ENCODE measurements at regions not wholly inside any gene's neighbourhood (a gene's known extent, or its start where the extent isn't known, plus 50 kb on each side); places are given as distances from the start of the nearest gene placed in this dataset.
"Not testable (repeated sequence)": the region's sequence is repeated elsewhere in the genome, so short reads cannot be mapped to it uniquely, and the experiment has no call there.

DNA sequence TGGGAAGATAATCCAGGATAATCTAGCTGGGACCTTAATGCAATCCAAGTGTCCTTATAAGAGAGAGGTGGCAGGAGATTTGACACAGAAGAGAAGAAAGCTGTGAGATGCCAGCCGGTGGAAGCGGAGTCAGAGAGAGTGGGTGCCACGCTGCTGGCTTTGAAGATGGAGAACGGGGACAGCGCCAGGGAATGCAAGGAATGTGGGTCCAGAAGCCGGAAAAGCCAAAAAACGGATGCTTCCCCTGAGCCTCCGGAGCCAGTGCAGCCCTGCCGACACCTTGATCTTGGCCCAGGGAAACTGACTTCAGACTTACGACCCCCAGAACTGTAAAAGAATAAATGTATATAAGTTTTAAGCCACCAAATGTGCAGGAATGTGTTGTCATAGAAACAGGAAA lies 152.6 kb downstream of the ZNF281 start:
- DNase-seq (ENCODE audit: low read depth in 2 of 3, low spot score in 2 of 3) = no peak

DNA sequence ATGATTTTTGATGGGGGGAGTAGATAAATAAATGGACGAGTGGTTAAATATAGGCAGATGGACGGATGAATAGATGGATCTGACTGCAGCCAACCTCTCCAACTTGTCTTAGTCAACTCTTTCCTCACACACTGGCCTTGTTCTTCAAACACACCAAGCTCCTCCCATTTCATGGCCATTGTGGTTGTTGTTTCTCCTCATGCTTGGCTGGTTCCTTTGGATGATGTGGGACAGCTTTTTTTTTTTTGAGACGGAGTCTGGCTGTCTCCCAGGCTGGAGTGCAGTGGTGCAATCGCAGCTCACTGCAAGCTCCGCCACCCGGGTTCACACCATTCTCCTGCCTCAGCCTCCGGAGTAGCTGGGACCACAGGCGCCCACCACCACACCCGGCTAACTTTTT lies 155.2 kb downstream of the ZNF281 start:
- DNase-seq (ENCODE audit: low read depth in 2 of 3, low spot score in 2 of 3) = not testable (repeated sequence)

DNA sequence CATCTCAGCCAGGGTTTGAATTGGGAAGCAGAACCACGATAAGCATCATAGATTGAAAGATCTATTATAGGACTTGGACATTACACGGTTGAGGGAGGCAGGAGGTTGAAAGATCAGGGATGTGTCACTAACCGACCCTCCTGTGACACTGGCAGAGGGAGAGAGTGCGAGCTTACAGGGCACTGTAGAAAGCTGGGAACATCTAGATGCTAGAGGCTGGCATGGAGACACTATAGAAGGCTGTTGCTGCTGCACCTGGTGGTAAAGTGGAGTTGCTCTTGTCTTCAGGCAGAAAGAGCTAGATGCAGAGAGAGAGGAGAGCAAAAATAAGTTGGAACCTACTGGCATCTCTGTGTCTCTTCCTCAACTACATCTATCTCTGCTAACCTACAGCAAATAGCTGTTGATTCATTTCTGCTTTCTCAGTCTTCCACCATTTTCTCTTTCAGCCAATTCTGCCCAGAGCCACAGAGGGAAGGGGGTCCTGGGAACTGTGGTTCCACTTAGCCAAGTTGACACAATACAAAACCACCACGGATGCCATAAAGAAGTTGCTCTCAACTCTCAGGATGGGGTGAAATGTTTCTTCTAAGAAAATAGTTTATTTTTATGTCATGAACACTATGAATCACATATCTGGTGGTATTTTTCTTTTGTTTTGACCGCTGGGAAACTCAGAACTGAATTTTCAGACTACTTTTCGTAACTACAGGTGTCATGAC lies 155.9 kb downstream of the ZNF281 start:
- DNase-seq (ENCODE audit: low read depth in 2 of 3, low spot score in 2 of 3) = no peak

DNA sequence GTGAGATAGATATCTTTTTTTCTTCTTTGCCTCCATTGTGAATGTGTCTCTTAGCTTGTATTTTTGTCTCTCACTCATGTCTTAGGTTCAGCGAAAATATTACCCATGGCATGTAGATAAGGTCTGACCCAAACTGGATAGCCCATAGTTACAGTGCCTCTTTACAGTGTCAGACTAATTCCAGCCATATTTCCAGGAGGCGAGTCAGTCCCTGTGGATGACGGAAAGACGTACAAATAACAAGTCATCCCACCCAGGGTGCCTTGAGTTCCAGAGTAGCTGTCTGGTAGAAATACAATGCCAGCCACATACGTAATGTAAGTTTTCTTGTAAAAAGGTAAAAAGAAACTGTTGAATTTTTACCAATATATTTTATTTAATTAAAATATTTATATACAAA lies 157.3 kb downstream of the ZNF281 start:
- DNase-seq (ENCODE audit: low read depth in 2 of 3, low spot score in 2 of 3) = no peak

DNA sequence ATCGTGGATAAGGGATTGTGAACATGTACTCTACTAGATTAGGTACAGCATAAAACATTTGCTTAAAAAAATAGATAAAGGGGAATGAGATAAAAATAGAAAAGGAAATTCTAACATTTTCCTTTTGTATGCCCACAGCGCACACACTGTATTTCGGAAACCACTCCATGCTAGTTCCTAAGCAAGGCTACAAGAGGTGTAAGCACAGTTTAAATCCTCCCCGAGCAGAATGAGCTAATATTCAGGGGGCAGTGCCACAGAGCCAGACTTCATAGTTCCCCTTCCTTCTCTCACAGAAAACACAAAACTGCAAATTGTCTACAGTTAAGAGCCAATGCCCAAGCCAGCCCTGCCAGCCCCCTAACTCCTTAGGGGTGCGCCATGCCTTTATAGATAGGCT lies 159.4 kb downstream of the ZNF281 start:
- DNase-seq (ENCODE audit: low read depth in 2 of 3, low spot score in 2 of 3) = peak in 1 of 3 donors; percentile 21

DNA sequence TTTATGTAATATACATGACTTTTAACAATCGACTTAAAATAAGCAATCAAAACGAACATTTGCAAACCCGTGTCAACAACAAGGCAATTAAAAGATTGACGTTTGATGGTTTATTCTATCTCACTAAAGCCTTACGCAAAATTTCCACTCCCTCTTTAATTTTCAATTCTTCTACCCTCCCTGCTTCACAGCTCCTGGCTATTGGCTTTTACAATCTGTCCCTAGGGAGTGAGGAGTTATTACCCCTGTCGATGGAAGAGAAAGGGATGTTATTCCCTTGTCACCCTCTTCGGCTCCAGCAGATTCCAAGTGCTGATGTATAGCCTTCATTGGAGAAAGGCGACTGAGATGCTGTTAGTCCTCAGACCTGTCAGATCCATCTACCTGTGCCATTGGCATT lies 161.3 kb downstream of the ZNF281 start:
- DNase-seq (ENCODE audit: low read depth in 2 of 3, low spot score in 2 of 3) = no peak

DNA sequence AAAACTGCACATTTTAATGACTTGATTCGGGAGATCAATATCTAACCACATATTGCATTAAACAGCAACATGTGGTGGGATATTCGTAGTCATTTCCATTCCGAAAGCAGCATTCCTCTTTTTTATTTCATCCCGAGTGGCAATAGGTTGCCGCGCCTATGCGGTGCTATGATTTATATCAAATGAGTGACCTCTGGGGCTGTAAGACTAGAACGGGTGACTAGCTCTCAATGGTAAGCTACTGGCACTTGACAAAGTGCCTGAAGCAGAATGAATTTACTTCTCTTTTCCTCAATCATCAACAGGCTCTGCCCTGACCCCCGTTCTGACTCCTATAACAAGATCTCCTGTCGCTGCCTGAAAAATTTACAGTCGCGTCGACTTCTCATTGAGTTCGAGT lies 162.3 kb downstream of the ZNF281 start:
- DNase-seq (ENCODE audit: low read depth in 2 of 3, low spot score in 2 of 3) = peak in 1 of 3 donors; percentile 19

DNA sequence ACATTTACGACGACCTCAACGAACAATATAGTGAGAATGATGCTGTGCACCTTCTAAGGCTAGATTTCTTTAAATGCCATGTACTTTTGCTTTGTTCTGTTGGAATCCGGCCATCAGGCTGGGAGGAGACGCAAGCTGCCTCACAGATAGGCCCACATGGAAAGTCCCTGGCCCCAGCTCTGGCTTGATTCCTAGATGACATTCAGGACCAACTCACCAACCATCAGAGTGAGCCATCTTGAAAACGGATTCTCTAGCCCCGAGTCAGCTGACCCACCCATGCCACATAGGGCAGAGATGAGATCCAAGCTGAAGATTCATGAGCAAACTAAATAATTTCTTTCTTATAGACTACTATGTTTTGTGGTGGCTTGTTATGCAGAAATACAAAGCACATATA lies 164.4 kb downstream of the ZNF281 start:
- no peak for DNase-seq (ENCODE audit: low read depth in 2 of 3, low spot score in 2 of 3)

DNA sequence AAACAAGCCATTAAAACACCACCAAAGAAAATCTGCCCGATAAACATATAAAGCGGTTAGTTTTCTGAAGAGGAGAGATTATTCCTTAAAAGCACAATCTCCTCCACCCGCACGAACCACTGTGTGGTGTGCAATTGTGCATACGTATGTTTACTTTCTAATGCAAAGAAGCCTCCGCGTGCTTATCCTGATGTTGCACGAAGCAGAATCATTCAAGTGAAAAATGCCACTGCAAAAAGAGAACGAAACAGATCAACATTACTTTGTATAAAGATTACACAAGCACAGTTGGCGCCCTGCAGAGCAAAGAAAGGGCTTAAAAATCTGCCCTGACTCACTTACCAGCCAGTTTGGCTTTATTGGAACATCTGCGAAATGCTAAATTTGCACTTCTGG lies 166.8 kb downstream of the ZNF281 start:
- no peak for DNase-seq (ENCODE audit: low read depth in 2 of 3, low spot score in 2 of 3)

DNA sequence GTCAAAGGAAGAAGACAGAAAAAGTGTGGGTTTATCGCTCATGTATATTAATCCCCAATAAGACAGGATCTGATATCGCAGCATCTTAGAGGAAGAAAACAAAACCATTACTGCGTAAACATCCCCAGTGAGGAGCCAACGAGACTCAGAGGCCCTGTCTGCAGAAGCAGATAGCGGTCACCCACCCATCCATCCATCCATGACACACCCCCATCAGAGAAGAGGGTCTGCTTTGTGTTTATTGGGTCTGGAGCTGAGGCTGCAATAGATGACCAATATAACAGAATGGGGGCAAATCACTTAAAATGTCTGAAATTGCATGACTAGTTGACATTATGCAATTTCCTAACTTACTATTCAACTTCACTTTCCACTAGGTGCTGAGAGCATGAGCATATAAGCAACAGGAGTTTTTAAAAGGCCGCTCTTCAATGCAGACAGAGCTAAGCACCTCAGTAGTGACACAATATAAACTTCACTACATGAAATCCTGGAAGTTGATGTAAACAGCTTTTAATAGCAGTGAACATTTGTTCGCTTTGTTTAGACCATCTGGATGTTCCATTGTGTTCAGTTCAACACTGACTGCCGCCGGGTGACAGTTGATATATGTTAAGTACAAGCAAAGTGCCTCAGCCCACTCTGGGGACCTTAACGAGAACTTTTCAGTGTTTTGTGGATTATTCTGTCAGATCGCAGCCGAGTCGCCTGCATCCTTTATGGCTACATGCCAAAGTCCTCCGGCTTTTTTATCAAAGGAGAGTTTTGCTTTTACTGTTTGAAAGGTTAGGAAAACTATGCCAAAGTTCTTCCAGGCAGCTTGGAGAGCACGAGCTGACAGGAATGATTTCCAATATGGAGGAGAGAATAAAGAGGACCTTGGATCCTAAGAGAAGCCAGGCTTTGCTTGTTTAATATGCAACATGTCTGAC lies 167.5 kb downstream of the ZNF281 start:
- peak in 1 of 3 donors; percentile 42 for DNase-seq (ENCODE audit: low read depth in 2 of 3, low spot score in 2 of 3)

DNA sequence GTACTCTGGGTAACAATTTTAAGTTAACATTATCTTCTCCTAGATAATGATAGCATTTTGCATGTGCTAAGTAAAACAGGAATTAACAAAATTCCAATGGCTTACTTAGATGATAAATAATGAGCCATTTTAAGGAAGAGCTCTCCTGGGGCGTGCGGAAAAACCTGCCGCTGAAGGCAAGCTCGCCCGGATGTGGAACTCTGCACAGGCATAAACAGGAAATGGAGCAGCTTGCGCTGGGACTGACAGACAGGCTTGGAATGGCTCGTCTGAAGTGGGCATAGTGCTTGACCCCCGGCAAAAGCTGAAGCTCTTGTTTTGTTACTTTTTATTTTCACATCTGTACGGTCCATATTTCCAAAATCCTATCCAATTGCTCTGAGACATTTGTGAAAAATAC lies 169.2 kb downstream of the ZNF281 start:
- DNase-seq (ENCODE audit: low read depth in 2 of 3, low spot score in 2 of 3) = no peak

DNA sequence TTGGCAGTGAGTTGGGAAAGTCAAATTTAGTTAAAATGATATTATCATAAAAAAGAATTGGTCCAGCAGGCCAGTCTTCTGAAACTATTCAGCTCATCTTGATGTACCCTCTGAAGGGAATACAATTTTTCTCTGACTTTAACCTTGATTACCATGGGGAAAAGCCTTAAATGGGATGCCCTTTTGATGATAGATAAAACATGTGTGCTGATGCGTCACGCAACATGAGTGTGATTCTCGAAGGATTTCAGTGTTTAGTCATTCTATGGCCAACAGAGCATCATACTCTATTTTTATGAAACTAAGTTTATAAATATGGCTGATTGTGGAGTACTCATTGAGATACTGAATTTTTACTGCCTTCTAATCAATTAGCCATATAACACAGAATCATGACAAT lies 171.5 kb downstream of the ZNF281 start:
- no peak for DNase-seq (ENCODE audit: low read depth in 2 of 3, low spot score in 2 of 3)

DNA sequence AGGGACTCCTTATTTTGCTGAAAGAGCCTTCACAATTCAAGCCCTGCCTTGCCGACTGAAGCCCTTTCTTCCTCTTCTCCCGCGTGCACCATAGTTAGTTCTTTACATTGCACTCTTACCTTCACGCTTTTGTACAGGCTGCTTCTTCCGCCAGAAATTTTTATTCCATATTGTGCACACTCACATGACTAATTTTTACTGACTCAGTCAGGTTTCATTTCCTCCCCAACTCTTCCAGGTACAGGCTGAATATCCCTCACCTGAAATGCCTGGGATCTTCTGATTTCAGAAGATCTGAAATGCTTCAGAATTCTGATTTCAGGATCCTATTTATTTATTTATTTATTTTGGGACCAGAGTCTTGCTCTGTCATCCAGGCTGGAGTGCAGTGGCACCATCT lies 172.8 kb downstream of the ZNF281 start:
- DNase-seq (ENCODE audit: low read depth in 2 of 3, low spot score in 2 of 3) = no peak

DNA sequence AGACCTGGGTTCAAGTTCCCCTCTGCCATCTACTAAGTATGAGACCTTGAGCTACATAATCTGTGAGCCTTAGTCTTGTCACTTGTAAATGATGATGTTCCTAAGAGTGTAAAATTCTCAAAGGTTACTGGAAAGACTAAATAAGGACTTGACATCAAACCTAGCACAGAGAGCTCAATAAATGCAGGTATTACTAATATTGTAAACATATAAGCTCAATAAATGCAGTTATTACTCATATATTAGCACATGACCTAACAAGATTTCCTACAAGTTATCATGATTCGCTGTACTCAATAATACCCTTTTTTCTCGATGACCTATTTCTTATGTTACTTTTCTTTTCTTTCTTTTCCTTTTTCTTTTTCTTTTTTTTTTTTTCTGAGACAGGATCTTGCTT lies 174.9 kb downstream of the ZNF281 start:
- no peak for DNase-seq (ENCODE audit: low read depth in 2 of 3, low spot score in 2 of 3)

DNA sequence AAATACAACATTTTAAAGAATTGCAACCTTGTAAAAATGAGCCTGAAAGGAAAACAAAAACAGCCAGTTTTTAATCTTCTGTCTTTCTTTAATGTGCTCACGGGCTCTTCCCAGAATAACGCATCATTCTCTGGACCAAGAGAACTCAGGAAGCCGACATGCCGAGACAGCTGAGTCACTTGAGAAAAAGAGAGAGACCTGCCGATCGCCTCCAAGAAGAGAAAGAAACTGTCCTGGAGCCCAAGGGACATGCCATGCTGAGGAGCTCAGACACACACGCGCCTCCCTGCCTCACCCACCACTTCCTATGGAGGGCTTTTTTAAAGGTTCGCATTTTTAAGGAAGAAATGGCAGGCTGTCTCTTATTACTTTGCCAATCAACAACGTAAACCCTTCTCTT lies 176.4 kb downstream of the ZNF281 start:
- no peak for DNase-seq (ENCODE audit: low read depth in 2 of 3, low spot score in 2 of 3)

DNA sequence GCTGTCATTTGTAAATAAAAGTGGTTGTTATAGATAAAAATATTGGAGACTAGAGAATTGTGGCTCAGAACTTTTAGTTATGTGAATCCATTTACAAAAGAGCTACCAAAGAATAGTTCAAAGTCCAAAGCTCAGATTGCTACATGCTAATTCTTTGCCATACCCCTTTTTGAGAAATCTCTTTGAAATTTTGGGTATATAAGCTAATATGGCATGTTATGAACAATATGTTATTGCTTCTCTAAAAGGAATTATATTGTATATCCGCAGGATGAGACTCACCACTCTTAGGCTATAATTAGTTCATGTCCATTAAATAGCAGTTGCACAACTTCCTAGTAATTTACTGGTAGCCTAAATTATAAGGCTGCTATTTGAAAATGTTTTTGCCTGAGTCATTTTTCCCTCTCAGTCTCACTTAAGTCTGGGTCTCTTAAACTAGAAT lies 178.0 kb downstream of the ZNF281 start:
- peak in 1 of 3 donors; percentile 39 for DNase-seq (ENCODE audit: low read depth in 2 of 3, low spot score in 2 of 3)

DNA sequence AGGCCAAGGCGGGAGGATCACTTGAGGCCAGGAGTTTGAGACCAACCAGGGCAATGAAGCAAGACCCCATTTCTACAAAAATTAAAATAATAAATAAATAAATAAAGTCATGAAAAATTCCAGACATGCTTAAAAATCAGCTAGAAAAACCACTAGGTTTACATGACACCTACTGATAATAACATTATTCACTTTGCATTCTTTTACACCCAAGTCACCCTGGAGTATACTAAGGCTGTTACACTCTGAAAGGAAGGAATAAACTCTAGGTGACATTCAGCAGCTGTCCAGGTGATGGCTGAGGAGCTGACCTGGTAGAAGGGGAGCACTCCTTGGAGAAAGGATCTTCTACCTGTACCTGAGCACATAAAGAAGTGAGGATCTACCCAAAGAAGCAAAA lies 179.2 kb downstream of the ZNF281 start:
- no peak for DNase-seq (ENCODE audit: low read depth in 2 of 3, low spot score in 2 of 3)

DNA sequence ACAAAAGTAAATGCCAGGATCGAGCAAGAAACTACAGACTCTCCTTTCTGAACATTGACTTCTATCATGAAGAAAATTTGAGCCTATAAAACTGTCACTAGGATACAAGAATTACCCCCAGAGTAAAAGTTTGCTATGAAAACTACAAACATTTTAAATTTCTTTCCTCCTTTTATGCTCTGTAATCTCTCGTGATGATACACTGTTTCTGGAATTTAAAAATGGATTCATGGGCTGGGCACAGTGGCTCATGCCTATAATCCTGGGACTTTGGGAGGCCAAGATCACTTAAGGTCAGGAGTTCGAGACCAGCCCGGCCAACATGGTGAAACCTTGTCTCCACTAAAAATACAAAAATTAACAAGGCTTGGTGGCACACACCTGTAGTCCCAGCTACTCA lies 181.3 kb downstream of the ZNF281 start:
- DNase-seq (ENCODE audit: low read depth in 2 of 3, low spot score in 2 of 3) = no peak

DNA sequence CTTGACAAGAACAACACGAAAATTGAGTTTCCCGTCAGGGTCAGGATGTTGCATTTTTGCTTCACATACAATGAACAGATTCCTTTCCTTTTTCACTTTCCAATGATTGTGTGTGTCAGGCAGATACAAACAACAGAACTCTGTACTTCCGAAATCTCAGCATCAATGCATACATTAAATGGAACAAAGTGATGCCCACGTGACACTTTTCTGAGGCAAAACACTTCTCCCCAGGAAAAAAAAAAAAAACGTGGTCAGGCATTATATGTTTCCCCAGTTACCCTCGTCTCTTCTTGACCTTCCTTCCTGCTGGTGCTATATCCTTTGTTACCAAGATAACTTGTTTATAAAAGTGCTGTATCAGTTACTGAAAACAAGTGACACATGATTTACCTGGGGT lies 181.8 kb downstream of the ZNF281 start:
- no peak for DNase-seq (ENCODE audit: low read depth in 2 of 3, low spot score in 2 of 3)
